ENCODE measurements at regions not wholly inside any gene's neighbourhood (a gene's known extent, or its start where the extent isn't known, plus 50 kb on each side); places are given as distances from the start of the nearest gene placed in this dataset.

DNA sequence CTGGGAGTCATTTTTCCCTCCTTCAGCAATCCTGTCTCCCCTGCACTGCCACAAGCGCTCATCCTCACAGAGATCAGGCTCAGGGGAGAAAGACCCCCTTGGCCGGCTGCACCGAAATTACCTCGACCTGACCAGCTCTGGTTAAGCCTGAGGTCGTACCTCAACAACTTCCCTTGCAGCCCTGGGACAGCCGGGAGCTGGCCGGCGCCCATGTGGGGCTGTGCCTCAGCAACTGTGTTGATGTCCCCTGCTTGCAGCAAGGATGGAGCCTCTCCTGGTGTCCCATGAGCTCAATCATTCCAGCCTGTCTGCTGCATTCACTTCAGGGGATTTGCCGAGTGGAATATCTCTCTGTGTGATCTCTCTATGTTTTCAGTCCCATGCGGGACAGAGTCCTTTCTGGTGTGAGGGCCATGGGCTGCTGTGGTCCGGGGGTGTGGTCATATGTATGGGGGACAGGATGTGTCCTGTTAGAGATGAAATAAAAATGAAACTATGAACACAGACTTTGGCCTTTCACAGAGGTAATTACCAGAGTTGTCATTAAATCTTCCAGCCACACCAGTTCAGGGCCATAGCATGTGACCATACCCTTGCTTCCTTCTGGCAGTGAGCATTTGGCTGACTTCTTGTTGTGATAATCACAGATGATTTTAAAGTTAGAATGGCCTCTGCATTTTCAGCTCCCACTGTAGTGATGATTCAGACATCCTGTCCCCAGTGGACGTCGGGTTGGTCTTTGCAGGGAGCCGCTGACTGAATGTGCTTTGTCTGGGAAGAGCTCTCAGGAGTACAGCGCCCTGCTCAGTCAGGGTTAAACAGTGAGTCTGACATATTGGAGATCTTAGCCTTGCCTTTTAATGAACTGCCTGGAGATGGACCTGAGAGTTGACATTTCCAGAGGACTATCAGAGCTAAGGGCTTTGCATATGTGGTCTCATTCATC, 405.9 kb downstream of the AACS start:
- Histone ChIP-seq H3K36me3 (ENCODE audit: insufficient read depth, low read depth, low read length) (no peaks in the 10 kb centered on the region), H3K4me3 (ENCODE audit: low read length) (no peak overlapping the region), H3K4me1 (ENCODE audit: insufficient read depth, low read length) (peaks cover under 1% of the 10 kb centered on the region; the same call in 1 of the 2 replicates), H3K27ac (ENCODE audit: low read length) (no peak overlapping the region), H3K9ac (ENCODE audit: low read depth, low read length) (no peak overlapping the region), H3K9me3 (ENCODE audit: insufficient read depth, low read depth, low read length) (no peaks in the 10 kb centered on the region), H3K27me3 (ENCODE audit: insufficient read depth, low read length) (no peaks in the 10 kb centered on the region)

- H3K27ac ChIP-seq (ENCODE audit: low read length): no peak overlapping the region
These were observed 408.3 kb downstream of the AACS start for GRCh38 chr12:125473501-125473900.

DNA sequence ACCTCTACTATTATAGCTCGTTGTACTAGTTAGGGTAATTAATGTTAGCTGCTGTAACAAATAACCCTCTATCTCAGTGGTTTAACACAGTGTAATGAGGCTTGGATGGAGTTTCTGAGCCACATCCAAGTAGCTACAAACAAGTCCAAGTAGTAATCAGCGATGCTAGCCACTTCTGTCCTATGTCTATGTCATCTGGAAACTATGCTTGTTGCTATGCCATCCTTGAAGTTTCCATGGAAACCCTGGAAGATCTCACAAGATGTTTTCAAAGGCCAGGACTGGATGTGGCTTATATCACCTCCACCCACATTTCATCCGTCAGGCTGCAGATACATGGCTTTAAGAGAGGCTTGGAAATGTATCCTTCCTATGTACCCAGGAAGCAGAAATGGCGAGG, 422.1 kb downstream of the AACS start:
- Histone ChIP-seq H3K27me3 (ENCODE audit: insufficient read depth, low read length) (no peaks in the 10 kb centered on the region), H3K9me3 (ENCODE audit: insufficient read depth, low read depth, low read length) (no peaks in the 10 kb centered on the region), H3K9ac (ENCODE audit: low read depth, low read length) (no peak overlapping the region)

More at GRCh38 chr12:125473501-125473900, 408.3 kb downstream of the AACS start:
- H3K4me1 ChIP-seq (ENCODE audit: insufficient read depth, low read length): peaks cover 6% of the 10 kb centered on the region; the same call in 1 of the 2 replicates
- no peaks in the 10 kb centered on the region for H3K9me3 ChIP-seq (ENCODE audit: insufficient read depth, low read depth, low read length)
- H3K27me3 ChIP-seq (ENCODE audit: insufficient read depth, low read length): no peaks in the 10 kb centered on the region
- H3K9ac ChIP-seq (ENCODE audit: low read depth, low read length): no peak overlapping the region
- no peaks in the 10 kb centered on the region for H3K36me3 ChIP-seq (ENCODE audit: insufficient read depth, low read depth, low read length)
- no peak overlapping the region for H3K4me3 ChIP-seq (ENCODE audit: low read length)

DNA sequence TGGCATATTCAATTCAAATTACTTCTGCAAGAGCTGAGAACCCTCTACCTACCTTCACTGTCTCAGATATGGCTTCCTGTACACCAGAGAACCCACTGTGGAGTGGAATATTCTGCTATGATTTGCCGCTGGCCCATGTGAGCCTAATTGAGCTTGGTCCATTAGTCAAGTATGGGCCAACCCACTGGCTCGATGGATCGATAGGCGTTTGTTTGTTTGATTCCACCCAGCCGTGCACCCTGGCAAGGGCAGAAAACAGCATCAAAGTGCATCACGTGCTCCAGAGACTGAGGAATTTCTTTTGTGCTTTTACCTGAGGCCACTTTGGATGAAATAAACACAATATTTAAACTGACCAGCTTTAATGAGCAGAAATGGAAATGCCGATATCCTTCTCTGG, 426.3 kb downstream of the AACS start:
- H3K27ac ChIP-seq (ENCODE audit: low read length): no peak overlapping the region

More for the DNA sequence above, 422.1 kb downstream of the AACS start:
- Histone ChIP-seq H3K4me1 (ENCODE audit: insufficient read depth, low read length) (no peaks in the 10 kb centered on the region), H3K4me3 (ENCODE audit: low read length) (no peak overlapping the region), H3K27ac (ENCODE audit: low read length) (no peak overlapping the region), H3K36me3 (ENCODE audit: insufficient read depth, low read depth, low read length) (no peaks in the 10 kb centered on the region)

GRCh38 chr12:125492354-125493270, 427.4 kb downstream of the AACS start:
- Histone ChIP-seq H3K4me3 (ENCODE audit: low read length) (no peak overlapping the region), H3K27ac (ENCODE audit: low read length) (no peak overlapping the region), H3K27me3 (ENCODE audit: insufficient read depth, low read length) (no peaks in the 10 kb centered on the region), H3K36me3 (ENCODE audit: insufficient read depth, low read depth, low read length) (no peaks in the 10 kb centered on the region), H3K9ac (ENCODE audit: low read depth, low read length) (no peak overlapping the region), H3K9me3 (ENCODE audit: insufficient read depth, low read depth, low read length) (no peaks in the 10 kb centered on the region), H3K4me1 (ENCODE audit: insufficient read depth, low read length) (no peaks in the 10 kb centered on the region)

More for the DNA sequence above, 426.3 kb downstream of the AACS start:
- H3K36me3 ChIP-seq (ENCODE audit: insufficient read depth, low read depth, low read length): no peaks in the 10 kb centered on the region
- no peaks in the 10 kb centered on the region for H3K9me3 ChIP-seq (ENCODE audit: insufficient read depth, low read depth, low read length)
- H3K27me3 ChIP-seq (ENCODE audit: insufficient read depth, low read length): no peaks in the 10 kb centered on the region
- no peak overlapping the region for H3K4me3 ChIP-seq (ENCODE audit: low read length)
- H3K4me1 ChIP-seq (ENCODE audit: insufficient read depth, low read length): no peaks in the 10 kb centered on the region
- H3K9ac ChIP-seq (ENCODE audit: low read depth, low read length): no peak overlapping the region

GRCh38 chr12:125493704-125494308, 428.6 kb downstream of the AACS start:
- Histone ChIP-seq H3K9ac (ENCODE audit: low read depth, low read length) (no peak overlapping the region), H3K27ac (ENCODE audit: low read length) (no peak overlapping the region), H3K36me3 (ENCODE audit: insufficient read depth, low read depth, low read length) (no peaks in the 10 kb centered on the region), H3K9me3 (ENCODE audit: insufficient read depth, low read depth, low read length) (no peaks in the 10 kb centered on the region), H3K4me1 (ENCODE audit: insufficient read depth, low read length) (no peaks in the 10 kb centered on the region), H3K4me3 (ENCODE audit: low read length) (no peak overlapping the region), H3K27me3 (ENCODE audit: insufficient read depth, low read length) (no peaks in the 10 kb centered on the region)

GRCh38 chr12:125503128-125503527, 437.9 kb downstream of the AACS start:
- Histone ChIP-seq H3K4me1 (ENCODE audit: insufficient read depth, low read length) (no peaks in the 10 kb centered on the region; the same call in 1 of the 2 replicates), H3K9me3 (ENCODE audit: insufficient read depth, low read depth, low read length) (no peaks in the 10 kb centered on the region), H3K9ac (ENCODE audit: low read depth, low read length) (no peak overlapping the region), H3K27ac (ENCODE audit: low read length) (no peak overlapping the region), H3K36me3 (ENCODE audit: insufficient read depth, low read depth, low read length) (no peaks in the 10 kb centered on the region), H3K27me3 (ENCODE audit: insufficient read depth, low read length) (no peaks in the 10 kb centered on the region), H3K4me3 (ENCODE audit: low read length) (no peak overlapping the region)

GRCh38 chr12:125509195-125509594, 444.0 kb downstream of the AACS start:
- H3K4me1 ChIP-seq (ENCODE audit: insufficient read depth, low read length): no peaks in the 10 kb centered on the region
- no peaks in the 10 kb centered on the region for H3K36me3 ChIP-seq (ENCODE audit: insufficient read depth, low read depth, low read length)
- no peak overlapping the region for H3K9ac ChIP-seq (ENCODE audit: low read depth, low read length)
- no peaks in the 10 kb centered on the region for H3K9me3 ChIP-seq (ENCODE audit: insufficient read depth, low read depth, low read length)
- no peak overlapping the region for H3K4me3 ChIP-seq (ENCODE audit: low read length)
- no peaks in the 10 kb centered on the region for H3K27me3 ChIP-seq (ENCODE audit: insufficient read depth, low read length)
- no peak overlapping the region for H3K27ac ChIP-seq (ENCODE audit: low read length)

DNA sequence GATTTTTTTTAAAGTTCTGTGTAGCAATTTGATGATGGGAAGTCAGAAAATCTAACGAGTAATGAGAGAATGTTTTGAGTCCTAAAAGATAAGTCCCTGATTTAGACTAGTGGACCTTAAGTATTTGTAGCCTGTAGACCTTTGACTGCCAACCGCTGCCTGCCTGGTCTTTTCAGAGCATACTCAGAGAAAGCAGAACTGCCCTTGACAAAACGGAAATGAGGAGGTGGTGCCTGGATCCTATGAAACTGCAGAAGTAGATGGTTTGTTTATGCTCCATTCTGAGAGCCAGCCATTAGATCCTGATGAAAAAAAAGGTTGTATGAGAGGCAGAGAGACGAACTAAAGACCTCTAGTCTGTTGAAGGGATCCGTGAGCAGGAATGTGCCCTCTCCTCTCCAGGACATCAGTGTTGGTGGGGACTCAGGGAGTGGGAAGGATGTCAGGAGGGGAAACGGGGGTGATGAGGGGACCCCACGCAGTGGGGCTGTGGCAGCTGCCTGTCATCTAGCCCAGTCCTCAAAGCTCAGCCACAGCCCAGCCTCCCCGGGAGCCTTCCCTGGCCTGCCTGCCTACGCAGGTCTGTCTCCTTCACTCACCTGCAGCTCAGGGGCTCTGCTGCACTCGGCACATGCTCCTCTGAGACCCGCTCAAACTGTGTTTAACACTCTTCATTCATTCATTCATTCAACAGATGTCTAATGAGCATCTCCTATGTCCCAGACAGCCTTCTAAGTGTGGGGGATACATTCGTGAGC, 447.5 kb downstream of the AACS start:
- Histone ChIP-seq H3K9me3 (ENCODE audit: insufficient read depth, low read depth, low read length) (no peaks in the 10 kb centered on the region), H3K9ac (ENCODE audit: low read depth, low read length) (no peak overlapping the region), H3K4me3 (ENCODE audit: low read length) (no peak overlapping the region), H3K4me1 (ENCODE audit: insufficient read depth, low read length) (no peaks in the 10 kb centered on the region), H3K27ac (ENCODE audit: low read length) (no peak overlapping the region), H3K27me3 (ENCODE audit: insufficient read depth, low read length) (no peaks in the 10 kb centered on the region), H3K36me3 (ENCODE audit: insufficient read depth, low read depth, low read length) (no peaks in the 10 kb centered on the region)

- no peak overlapping the region for H3K4me3 ChIP-seq (ENCODE audit: low read length)
- H3K27ac ChIP-seq (ENCODE audit: low read length): no peak overlapping the region
- no peaks in the 10 kb centered on the region for H3K9me3 ChIP-seq (ENCODE audit: insufficient read depth, low read depth, low read length)
- no peaks in the 10 kb centered on the region for H3K27me3 ChIP-seq (ENCODE audit: insufficient read depth, low read length)
- H3K36me3 ChIP-seq (ENCODE audit: insufficient read depth, low read depth, low read length): no peaks in the 10 kb centered on the region
- no peaks in the 10 kb centered on the region for H3K4me1 ChIP-seq (ENCODE audit: insufficient read depth, low read length)
- no peak overlapping the region for H3K9ac ChIP-seq (ENCODE audit: low read depth, low read length)
These were observed 450.7 kb downstream of the AACS start for GRCh38 chr12:125515887-125516286.

- Histone ChIP-seq H3K27me3 (ENCODE audit: insufficient read depth, low read length) (no peaks in the 10 kb centered on the region), H3K4me1 (ENCODE audit: insufficient read depth, low read length) (no peaks in the 10 kb centered on the region), H3K36me3 (ENCODE audit: insufficient read depth, low read depth, low read length) (no peaks in the 10 kb centered on the region; the same call in 1 of the 2 replicates), H3K9me3 (ENCODE audit: insufficient read depth, low read depth, low read length) (no peaks in the 10 kb centered on the region; the same call in 1 of the 2 replicates), H3K4me3 (ENCODE audit: low read length) (no peak overlapping the region), H3K27ac (ENCODE audit: low read length) (no peak overlapping the region), H3K9ac (ENCODE audit: low read depth, low read length) (no peak overlapping the region)
These were observed 452.8 kb downstream of the AACS start for GRCh38 chr12:125518074-125518473.

All from iPS-20b (cell line).